A549 (cell line): ENCODE measurements at regions not wholly inside any gene's neighbourhood (a gene's known extent, or its start where the extent isn't known, plus 50 kb on each side); places are given as distances from the start of the nearest gene placed in this dataset.

Source experiments
- ATAC-seq, 2 experiments: fragments of 200-7000 bp in 1 of 2; fragments of >200 bp in 1 of 2; cut with Nextera tagmentation in 1 of 2; cut with Tn5 transposase in 1 of 2; 3 replicates each; pipeline versions ENCODE4 v1.8.0 to v1.9.1; 2018 to 2020; ENCODE audit warnings: mild to moderate bottlenecking in 1 of 2, moderate library complexity in 1 of 2
- CTCF ChIA-PET: fragments of 300-600 bp; sonication (Branson Sonifier 250); formaldehyde crosslinking; extraction: SDS; loops from one replicate; lab custom pipeline; 2021; ENCODE audit warnings: antibody characterized with exemption, inconsistent platforms; lab: Yijun Ruan, JAX
- POLR2A ChIA-PET: fragments of 350-600 bp; formaldehyde crosslinking; extraction: SDS; loops from one replicate; lab custom pipeline; 2021; ENCODE audit warnings: antibody characterized with exemption, inconsistent platforms; lab: Yijun Ruan, JAX
- DNase-seq, 2 experiments: peaks; one replicate each; pipeline versions ENCODE4 v3.0.0 to v3.0.0-alpha.2; 2011 to 2016; ENCODE audit warnings: low read depth in 1 of 2, low spot score in 1 of 2
- FAIRE-seq: peaks from 2 replicates; lab custom pipeline; 2011; peaks lifted over from hg19 to GRCh38; lab: Jason Lieb, UNC
- H3K27ac ChIP-seq, 2 experiments: fragments of >200 bp; sonication (Bioruptor Twin); formaldehyde crosslinking; 3 replicates each; pipeline ENCODE4 v1.5.1; 2016 to 2017
- H3K4me1 ChIP-seq: fragments of >200 bp; sonication (Bioruptor Twin); formaldehyde crosslinking; 3 replicates; pipeline ENCODE4 v1.6.1; 2016
- H3K4me2 ChIP-seq: fragments of >200 bp; sonication (Bioruptor Twin); formaldehyde crosslinking; 3 replicates; pipeline ENCODE4 v1.6.1; 2016
- H3K4me3 ChIP-seq: fragments of >200 bp; sonication (Bioruptor Twin); formaldehyde crosslinking; 3 replicates; pipeline ENCODE4 v1.5.1; 2016
- H3K9me3 ChIP-seq: fragments of >200 bp; sonication (Bioruptor Twin); formaldehyde crosslinking; 3 replicates; pipeline ENCODE4 v1.6.1; 2016
- CHD2 ChIP-seq: fragments of 150-350 bp; IDR thresholded peaks from 2 replicates; pipeline ENCODE4 v1.6.1; 2014; ENCODE audit warnings: low read length; ENCODE audit not compliant: partially characterized antibody
- CHD4 ChIP-seq: fragments of 200-600 bp; sonication (generic); IDR thresholded peaks from 2 replicates; pipeline ENCODE4 v1.6.1; 2016; ENCODE audit warnings: antibody characterized with exemption, mild to moderate bottlenecking, borderline replicate concordance
- EHMT2 ChIP-seq: fragments of 200-600 bp; sonication (generic); IDR thresholded peaks from 2 replicates; pipeline ENCODE4 v1.6.1; 2016; ENCODE audit warnings: antibody characterized with exemption, low read depth, mild to moderate bottlenecking, moderate library complexity
- EP300 ChIP-seq, 2 experiments: fragments of >200 bp; sonication (Bioruptor Twin); formaldehyde crosslinking; IDR thresholded peaks; 2 replicates in 1 of 2; 3 replicates in 1 of 2; pipeline ENCODE4 v1.6.1; 2016 to 2017
- HOXA7 ChIP-seq: fragments of 250-450 bp; sonication (Bioruptor Pico); IDR thresholded peaks from 2 replicates; pipeline ENCODE4 v1.5.0; 2020; ENCODE audit warnings: mild to moderate bottlenecking, moderate library complexity
- HOXB13 ChIP-seq: fragments of 250-450 bp; sonication (Bioruptor Pico); IDR thresholded peaks from 2 replicates; pipeline ENCODE4 v1.5.0; 2020; ENCODE audit warnings: low read depth, mild to moderate bottlenecking, moderate library complexity
- JUNB ChIP-seq: fragments of >200 bp; sonication (Bioruptor Twin); formaldehyde crosslinking; IDR thresholded peaks from 2 replicates; pipeline ENCODE4 v1.6.1; 2016
- MAZ ChIP-seq: fragments of 150-350 bp; IDR thresholded peaks from 2 replicates; pipeline ENCODE4 v1.6.1; 2014; ENCODE audit warnings: antibody characterized with exemption, low read depth, low read length, borderline replicate concordance
- NR3C1 ChIP-seq: fragments of >200 bp; sonication (Bioruptor Twin); formaldehyde crosslinking; IDR thresholded peaks from 3 replicates; pipeline ENCODE4 v1.6.1; 2017
- POLR2AphosphoS2 ChIP-seq: conservative IDR thresholded peaks from 2 replicates; pipeline ENCODE4 v1.6.1; 2012; ENCODE audit warnings: low read length, improper control_type of control experiment, inconsistent platforms
- RAD21 ChIP-seq, 2 experiments: fragments of >200 bp in 1 of 2; sonication (Bioruptor Twin) in 1 of 2; formaldehyde crosslinking in 1 of 2; IDR thresholded peaks in 1 of 2; conservative IDR thresholded peaks in 1 of 2; 2 replicates in 1 of 2; 3 replicates in 1 of 2; pipeline ENCODE4 v1.6.1; 2012 to 2018; ENCODE audit warnings: inconsistent platforms in 1 of 2
- RARB ChIP-seq: fragments of 250-450 bp; sonication (Bioruptor Pico); IDR thresholded peaks from 2 replicates; pipeline ENCODE4 v1.8.0; 2021; ENCODE audit warnings: mild to moderate bottlenecking, moderate library complexity
- RCOR1 ChIP-seq: fragments of 150-350 bp; IDR thresholded peaks from 2 replicates; pipeline ENCODE4 v1.6.1; 2014; ENCODE audit warnings: antibody characterized with exemption, low read length, low read depth
- RNF2 ChIP-seq: fragments of 200-600 bp; sonication (generic); IDR thresholded peaks from 2 replicates; pipeline ENCODE4 v1.6.1; 2016; ENCODE audit warnings: low read depth, mild to moderate bottlenecking, antibody characterized with exemption, moderate library complexity, borderline replicate concordance
- SMC3 ChIP-seq: fragments of >200 bp; sonication (Bioruptor Twin); formaldehyde crosslinking; IDR thresholded peaks from 3 replicates; pipeline ENCODE4 v1.6.1; 2018; ENCODE audit warnings: inconsistent platforms
- SREBF2 ChIP-seq: fragments of 450-650 bp; IDR thresholded peaks from 2 replicates; pipeline ENCODE4 v1.6.1; 2014; ENCODE audit warnings: mild to moderate bottlenecking, moderate library complexity
- TFCP2L1 ChIP-seq: fragments of 250-450 bp; sonication (Bioruptor Pico); IDR thresholded peaks from 2 replicates; pipeline ENCODE4 v1.5.0; 2021; ENCODE audit warnings: mild to moderate bottlenecking
- ZC3H11A ChIP-seq: fragments of 450-650 bp; IDR thresholded peaks from 2 replicates; pipeline ENCODE4 v1.6.1; 2014; ENCODE audit warnings: antibody characterized with exemption, mild to moderate bottlenecking
- WGBS: methylation state at CpG from one replicate; pipeline ENCODE4 v1.1.6; 2017; ENCODE audit errors: missing lambda C conversion rate; 5-methylcytosine and 5-hydroxymethylcytosine counted together
- TF ChIP-seq, protein P1 (sequence below): fragments of 150-350 bp; IDR thresholded peaks from 2 replicates; pipeline ENCODE4 v1.6.1; 2014; ENCODE audit warnings: low read depth, mild to moderate bottlenecking, low read length
- TF ChIP-seq, protein P2 (sequence below): fragments of 450-650 bp; IDR thresholded peaks from 2 replicates; pipeline ENCODE4 v1.6.1; 2014; ENCODE audit warnings: antibody characterized with exemption
- TF ChIP-seq, protein P3 (sequence below): fragments of >200 bp; sonication (Bioruptor Twin); formaldehyde crosslinking; IDR thresholded peaks from 3 replicates; pipeline ENCODE4 v1.5.1; 2016
- TF ChIP-seq, protein P4 (sequence below): IDR thresholded peaks from 2 replicates; pipeline ENCODE4 v1.6.1; 2012; ENCODE audit warnings: low read depth, borderline replicate concordance
- TF ChIP-seq, protein P5 (sequence below): fragments of 250-450 bp; sonication (Bioruptor Pico); IDR thresholded peaks from 2 replicates; pipeline ENCODE4 v1.5.0; 2020; ENCODE audit warnings: low read depth, mild to moderate bottlenecking, moderate library complexity

DNA sequence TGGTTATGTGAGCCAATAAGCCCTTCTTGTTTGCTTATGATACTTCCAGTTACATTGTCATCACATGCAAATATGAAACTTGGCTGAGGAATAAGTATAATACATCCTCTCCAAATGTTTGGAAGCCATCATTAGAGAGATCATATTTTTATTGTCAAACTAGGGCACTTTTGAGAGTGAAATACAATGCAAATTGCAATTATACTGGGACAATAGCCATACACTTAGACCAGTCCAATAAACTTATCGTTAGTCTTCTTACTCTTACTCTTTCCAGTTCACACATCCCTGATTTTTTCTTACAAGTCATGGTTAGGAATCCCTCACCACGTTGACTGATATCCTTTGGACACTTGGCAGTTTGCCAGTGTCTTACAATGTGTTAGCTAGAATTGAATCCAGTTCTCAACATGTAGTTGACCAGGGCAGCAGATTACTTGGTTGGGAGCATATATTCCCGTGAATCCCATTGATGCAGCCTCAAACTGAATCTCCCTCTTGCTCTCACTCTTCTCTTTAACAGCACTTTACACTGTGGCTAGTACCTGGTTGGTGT lies 519.7 kb upstream of the ID4 start (continued):
- TF ChIP-seq, protein P1, sequence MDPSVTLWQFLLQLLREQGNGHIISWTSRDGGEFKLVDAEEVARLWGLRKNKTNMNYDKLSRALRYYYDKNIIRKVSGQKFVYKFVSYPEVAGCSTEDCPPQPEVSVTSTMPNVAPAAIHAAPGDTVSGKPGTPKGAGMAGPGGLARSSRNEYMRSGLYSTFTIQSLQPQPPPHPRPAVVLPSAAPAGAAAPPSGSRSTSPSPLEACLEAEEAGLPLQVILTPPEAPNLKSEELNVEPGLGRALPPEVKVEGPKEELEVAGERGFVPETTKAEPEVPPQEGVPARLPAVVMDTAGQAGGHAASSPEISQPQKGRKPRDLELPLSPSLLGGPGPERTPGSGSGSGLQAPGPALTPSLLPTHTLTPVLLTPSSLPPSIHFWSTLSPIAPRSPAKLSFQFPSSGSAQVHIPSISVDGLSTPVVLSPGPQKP: no peak
- TF ChIP-seq ZC3H11A: no peak
- TF ChIP-seq MAZ: no peak
- TF ChIP-seq HOXA7 (CRISPR knock-in tag): no peak
- TF ChIP-seq JUNB: no peak
- no peak for TF ChIP-seq SMC3
- TF ChIP-seq HOXB13 (CRISPR knock-in tag): no peak
- no peak for TF ChIP-seq EP300 (IDR thresholded peaks at IDR 0.05)
- TF ChIP-seq, protein P2, sequence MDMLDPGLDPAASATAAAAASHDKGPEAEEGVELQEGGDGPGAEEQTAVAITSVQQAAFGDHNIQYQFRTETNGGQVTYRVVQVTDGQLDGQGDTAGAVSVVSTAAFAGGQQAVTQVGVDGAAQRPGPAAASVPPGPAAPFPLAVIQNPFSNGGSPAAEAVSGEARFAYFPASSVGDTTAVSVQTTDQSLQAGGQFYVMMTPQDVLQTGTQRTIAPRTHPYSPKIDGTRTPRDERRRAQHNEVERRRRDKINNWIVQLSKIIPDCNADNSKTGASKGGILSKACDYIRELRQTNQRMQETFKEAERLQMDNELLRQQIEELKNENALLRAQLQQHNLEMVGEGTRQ: no peak
- TF ChIP-seq SREBF2: no peak
- TF ChIP-seq POLR2AphosphoS2: no peak

DNA sequence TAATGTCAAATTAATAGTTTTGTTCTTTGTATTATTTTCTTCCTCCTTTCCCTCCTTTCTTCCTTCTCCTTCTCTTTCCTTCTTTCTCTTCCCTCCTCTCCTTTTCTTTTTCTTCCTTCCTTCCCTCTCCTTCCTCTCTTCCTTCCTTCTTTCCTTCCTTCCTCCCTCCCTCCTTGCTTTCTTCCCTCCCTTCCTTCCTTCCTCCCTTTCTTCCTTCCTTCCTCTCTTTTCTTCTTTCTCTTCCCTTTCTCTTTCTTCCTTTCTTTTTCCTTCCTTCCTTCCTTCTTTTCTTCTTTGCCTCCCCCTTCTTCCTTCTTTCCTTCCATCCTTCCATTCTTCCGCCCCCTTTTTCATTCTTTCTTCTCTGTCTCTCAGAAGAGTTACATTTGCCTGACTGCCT lies 518.2 kb upstream of the ID4 start:
- WGBS: 46% methylated on average over 1 of the region's 1 CpG
- Histone ChIP-seq H3K4me3 (no peak overlapping the region), H3K4me2 (no peak overlapping the region), H3K27ac (no peak overlapping the region), H3K4me1 (no peaks in the 10 kb centered on the region), H3K9me3 (no peaks in the 10 kb centered on the region)
- CTCF ChIA-PET: no interaction called here
- no peak for TF ChIP-seq NR3C1
- TF ChIP-seq RARB (CRISPR knock-in tag): no peak
- no peak for TF ChIP-seq EP300 (IDR thresholded peaks at IDR 0.05)
- POLR2A ChIA-PET: no interaction called here
- DNase-seq (no peak), FAIRE-seq (no peak), ATAC-seq (no peak)

DNA sequence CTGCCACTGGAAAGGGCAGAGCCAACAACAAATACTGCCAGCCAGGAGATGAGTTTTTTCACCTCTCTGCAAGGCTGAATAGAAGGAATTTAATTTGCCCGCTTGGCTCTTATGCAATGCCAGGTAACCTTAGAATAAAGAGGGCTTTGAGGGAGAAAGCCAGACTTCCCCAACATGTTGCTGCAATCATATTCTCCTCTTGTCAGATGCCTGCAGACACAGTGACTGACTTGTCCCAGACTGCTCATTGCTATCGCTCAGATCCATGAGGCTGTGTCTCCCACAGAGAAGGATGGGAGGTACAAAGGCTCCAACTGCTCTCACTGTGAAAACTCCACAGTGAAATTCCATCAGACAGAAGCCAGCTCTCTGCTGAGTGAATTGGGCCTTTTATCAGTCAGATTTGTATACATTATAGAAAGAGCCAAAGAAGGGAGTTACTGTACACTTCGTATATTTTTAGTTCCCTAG lies 517.0 kb upstream of the ID4 start:
- Histone ChIP-seq H3K9me3 (no peaks in the 10 kb centered on the region), H3K27ac (no peak overlapping the region)
- ATAC-seq: no peak
- no peak for TF ChIP-seq CHD4
- no peak for TF ChIP-seq CHD2
- TF ChIP-seq, protein P3, sequence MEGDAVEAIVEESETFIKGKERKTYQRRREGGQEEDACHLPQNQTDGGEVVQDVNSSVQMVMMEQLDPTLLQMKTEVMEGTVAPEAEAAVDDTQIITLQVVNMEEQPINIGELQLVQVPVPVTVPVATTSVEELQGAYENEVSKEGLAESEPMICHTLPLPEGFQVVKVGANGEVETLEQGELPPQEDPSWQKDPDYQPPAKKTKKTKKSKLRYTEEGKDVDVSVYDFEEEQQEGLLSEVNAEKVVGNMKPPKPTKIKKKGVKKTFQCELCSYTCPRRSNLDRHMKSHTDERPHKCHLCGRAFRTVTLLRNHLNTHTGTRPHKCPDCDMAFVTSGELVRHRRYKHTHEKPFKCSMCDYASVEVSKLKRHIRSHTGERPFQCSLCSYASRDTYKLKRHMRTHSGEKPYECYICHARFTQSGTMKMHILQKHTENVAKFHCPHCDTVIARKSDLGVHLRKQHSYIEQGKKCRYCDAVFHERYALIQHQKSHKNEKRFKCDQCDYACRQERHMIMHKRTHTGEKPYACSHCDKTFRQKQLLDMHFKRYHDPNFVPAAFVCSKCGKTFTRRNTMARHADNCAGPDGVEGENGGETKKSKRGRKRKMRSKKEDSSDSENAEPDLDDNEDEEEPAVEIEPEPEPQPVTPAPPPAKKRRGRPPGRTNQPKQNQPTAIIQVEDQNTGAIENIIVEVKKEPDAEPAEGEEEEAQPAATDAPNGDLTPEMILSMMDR: no peak
- TF ChIP-seq, protein P4, sequence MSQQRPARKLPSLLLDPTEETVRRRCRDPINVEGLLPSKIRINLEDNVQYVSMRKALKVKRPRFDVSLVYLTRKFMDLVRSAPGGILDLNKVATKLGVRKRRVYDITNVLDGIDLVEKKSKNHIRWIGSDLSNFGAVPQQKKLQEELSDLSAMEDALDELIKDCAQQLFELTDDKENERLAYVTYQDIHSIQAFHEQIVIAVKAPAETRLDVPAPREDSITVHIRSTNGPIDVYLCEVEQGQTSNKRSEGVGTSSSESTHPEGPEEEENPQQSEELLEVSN: no peak
- TF ChIP-seq TFCP2L1 (CRISPR knock-in tag): no peak
- TF ChIP-seq, protein P5, sequence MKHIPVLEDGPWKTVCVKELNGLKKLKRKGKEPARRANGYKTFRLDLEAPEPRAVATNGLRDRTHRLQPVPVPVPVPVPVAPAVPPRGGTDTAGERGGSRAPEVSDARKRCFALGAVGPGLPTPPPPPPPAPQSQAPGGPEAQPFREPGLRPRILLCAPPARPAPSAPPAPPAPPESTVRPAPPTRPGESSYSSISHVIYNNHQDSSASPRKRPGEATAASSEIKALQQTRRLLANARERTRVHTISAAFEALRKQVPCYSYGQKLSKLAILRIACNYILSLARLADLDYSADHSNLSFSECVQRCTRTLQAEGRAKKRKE (CRISPR knock-in tag): no peak
- no peak for TF ChIP-seq RCOR1
- TF ChIP-seq RNF2: no peak
- TF ChIP-seq RAD21 (conservative IDR thresholded peaks at IDR 0.05 in 1 of 2, IDR thresholded peaks at IDR 0.05 in 1 of 2): no peak
- no peak for TF ChIP-seq ZC3H11A
- TF ChIP-seq NR3C1: no peak
- no peak for TF ChIP-seq EHMT2
- TF ChIP-seq, all 56 proteins: peak for 0
- no peak for DNase-seq
- POLR2A ChIA-PET: no interaction called here
- Histone ChIP-seq H3K4me3 (no peak overlapping the region), H3K4me1 (no peaks in the 10 kb centered on the region), H3K4me2 (no peak overlapping the region)
- FAIRE-seq: no peak
- WGBS: 68% methylated on average over 3 of the region's 3 CpGs
- CTCF ChIA-PET: no interaction called here
